HPDE6-E6E7 (cell line): ENCODE measurements at regions not wholly inside any gene's neighbourhood (a gene's known extent, or its start where the extent isn't known, plus 50 kb on each side); places are given as distances from the start of the nearest gene placed in this dataset.
A peak's percentile ranks its signal among the peaks of the same experiment; 100 is the strongest.

Source experiments
- DNase-seq: peaks from one replicate; pipeline ENCODE4 v3.0.0; 2011; ENCODE audit warnings: missing footprints; ENCODE audit errors: extremely low spot score

DNA sequence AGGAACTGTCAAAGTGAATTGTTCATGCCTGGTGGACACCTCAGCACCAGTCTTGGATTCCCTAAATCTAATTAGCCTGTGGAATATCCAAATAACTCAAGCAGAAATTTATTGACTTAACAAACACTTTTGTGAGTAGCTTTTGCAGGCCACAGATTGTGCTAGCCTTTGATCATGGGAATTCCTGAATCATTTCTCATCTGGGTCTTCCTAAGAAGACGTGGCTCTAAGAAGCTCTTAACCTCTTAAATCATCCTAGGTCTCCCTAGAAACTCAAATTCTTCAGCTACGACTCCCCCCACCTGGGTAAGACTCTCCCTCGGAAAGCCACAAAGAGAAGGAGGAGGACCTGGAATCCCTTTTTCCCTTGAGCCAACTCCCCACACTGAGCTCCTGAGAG lies 53.8 kb upstream of the PSEN2 start:
- no peak for DNase-seq

DNA sequence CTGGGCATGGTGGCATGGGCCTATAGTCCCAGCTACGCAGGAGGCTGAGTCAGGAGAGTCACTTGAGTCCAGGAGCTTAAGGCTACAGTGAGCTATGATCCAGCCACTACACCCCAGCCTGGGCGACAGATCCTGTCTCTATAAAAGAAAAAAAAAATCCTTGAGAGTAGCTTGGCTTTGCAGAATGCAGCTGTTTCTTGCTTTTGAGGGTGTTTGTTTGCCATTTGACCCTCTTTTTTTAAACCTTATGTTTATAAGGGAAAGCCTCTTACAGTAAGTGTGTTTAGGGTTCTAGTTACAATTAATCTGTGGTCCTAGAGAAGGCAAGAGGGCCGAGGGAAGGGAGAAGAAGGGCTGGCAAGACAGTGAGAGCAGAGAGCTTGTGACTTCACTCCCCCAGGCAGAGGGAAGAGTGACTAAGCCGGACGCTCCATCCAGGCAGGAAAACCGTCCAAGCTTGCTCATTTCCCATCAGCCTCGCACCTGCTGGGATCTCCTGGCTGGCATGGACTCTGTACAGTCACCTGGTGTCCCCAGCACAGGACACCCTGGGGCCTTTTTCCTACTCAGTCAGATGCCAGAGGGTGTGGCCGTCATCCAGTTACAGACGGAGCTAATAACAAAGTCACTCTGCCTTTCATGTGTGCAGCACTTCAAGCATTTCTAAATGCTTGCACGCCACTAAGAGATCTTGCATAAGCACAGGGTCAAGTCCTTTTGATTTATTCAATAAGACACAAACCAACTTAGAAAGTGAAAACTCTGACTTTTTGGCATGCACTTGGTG lies 55.5 kb upstream of the PSEN2 start:
- peak; percentile 77 for DNase-seq

DNA sequence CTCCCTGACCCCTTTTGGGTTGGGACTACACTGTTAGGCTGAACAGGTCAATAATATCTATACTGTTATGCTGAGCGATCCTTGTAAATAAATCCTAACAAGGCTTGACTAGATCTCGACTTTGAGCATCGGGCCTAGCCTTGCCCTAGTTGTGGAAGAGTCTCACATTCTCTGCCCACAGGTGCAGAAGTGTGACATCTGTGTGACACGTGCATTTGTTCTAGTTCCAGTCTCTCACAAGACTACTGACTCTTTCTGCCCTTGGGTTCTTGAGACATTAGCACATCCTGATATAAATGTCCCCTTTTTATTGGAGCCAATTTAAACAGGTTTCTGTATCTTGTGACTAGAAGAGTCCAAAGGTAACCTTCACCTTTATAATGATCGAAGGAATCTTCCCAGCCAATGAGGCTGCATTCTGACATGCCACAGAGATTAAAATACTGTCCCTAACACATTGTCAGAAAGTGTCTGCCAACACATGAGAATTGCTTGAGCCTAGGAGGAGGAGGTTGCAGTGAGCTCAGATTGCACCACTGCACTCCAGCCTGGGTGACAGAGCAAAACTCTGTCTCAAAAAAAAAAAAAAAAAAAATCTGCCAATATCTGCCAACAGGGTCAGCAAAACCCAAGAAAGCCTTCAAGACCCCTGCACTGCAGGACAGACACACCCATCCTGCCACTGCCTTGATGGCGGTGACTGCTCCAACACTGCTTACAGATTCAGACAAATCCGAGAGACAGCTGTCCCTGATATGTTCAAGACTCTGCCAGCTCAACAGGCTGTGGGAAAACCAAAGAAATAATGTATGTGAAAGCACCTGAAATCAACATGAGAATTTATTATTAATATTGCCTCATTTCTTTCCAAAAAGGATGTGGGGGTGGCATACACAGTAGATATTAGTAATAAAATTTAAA lies 56.5 kb upstream of the PSEN2 start:
- DNase-seq = no peak

DNA sequence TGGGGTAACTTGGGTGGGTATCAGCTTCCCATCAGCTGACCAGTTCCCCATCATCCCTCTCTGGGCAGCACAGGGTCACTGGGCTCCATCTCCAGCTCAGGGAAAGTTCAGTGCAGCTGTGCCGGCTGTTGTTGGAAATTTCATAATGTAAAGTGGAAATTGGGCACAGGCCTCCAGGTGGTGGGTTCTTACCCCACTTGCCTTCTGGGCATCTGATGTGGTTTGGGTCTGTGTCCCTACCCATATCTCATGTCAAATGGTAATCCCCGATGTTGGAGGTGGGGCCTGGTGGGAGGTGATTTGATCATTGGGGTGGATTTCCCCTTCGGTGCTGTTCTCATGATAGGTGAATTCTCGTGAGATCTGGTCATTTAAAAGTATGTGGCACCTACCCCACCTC lies 59.7 kb upstream of the PSEN2 start:
- no peak for DNase-seq

DNA sequence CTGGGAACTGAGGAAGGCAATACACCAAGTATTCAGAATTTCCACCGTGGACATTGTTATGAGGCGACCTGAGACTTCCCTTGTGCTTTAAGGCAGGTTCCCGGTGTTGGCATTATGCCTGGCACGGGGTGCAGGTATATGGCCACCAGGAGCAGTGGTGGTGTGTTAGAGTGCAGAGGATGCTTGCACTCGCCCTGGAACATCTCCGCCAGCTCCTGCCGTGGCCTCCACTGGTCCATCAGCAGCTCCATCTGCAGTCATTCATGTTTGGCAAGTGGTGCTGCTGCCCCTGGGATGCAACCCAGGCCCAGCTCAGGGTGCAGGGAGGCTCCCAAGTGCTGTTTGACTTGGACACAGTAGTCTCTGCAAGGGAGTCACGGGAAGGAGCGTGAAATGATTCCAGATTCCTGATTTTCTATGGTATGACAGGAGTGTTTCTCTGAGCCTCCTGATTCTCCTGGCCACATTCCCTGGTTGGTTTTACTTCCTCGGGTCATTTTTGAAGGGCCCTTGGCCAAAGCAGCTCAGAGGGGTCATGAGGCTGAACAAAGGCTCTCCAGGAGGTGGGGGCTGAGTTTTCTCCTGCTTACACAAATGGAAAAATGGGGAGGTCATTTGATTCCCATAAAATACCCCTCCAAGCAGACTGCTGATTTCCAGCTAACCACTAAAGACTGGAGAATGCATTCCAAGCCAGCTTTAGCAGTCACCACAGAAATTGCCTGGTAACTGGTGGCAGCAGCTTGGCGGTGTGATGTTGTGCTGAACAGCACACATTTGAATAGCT lies 60.4 kb upstream of the PSEN2 start:
- no peak for DNase-seq

DNA sequence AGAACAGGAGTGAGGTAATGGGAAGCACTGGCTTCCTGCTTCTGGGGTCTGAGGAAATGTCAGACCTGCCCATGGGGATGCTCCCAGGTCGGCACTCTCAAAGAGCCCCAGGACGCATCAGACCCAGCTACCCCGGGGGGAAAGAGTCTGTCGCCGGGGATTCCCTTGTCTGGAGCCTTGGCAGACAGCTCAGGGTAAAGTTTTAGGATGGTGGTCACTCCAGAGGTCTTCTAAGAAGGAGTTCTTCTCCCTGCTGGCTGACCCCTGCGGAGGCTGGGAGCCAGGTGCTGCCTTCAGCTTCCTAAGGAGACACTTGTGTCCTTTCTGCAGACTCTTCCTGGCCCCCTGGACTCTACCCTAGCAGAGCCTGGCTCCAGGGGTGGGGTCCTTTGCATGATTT lies 61.9 kb upstream of the PSEN2 start:
- no peak for DNase-seq

DNA sequence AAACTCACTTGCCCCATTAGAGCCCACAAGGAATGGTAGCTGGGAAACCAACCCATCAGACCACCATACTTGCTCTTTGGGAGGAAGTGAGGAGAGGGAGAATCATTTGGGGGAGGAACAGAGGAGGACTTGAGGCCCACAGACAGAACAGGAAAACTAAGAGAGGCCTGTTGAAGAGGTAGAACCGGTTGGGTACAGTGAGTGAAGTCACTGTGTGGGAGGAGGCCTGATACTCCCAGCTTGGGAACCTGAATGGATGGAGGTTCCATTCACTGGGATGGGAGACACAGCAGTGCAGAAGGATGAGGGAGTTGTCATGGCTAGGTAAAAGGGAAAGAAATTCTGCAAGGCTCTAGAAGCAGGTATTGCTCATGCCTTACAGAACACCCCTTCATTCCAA lies 63.4 kb upstream of the PSEN2 start:
- peak; percentile 35 for DNase-seq

DNA sequence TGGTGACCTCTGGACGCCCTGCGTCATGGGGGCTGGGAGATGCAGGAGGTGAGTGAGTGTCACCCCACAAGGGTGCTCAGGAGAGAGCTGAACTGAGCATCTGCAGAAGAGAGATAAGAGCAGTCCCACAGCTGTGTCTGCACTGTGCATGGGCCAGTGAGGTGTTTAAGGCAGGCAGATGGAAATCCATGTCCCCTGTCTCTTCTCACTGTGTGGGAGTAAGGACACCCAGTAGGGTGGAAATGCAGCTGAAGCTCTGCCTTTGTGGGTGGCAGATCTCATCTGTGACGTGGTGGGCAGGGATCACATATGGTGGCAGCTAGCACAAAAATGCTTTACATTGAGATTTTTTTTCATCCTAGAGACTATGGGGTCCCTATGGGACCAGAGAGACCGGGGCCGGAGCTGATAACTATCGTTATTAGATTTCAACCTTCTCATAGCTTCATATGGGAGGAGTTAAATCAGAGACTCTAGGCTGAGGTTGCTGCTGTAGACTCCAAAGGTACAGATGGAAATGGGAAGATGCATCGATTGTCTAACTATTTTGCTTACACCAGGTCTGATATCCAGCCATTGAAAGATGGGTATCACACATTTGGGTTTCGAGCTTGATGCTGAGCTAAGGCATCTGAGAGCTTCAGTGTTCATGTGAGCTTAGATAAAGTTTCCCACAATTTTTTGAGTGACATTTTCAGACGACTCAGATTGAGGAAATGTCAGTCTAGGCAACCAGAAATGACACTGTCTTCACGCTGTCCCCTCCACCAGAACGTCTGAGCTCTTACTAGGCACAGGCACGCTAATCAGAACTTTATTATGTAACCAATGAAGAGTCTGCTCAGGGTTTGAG lies 65.3 kb upstream of the PSEN2 start:
- DNase-seq = no peak

DNA sequence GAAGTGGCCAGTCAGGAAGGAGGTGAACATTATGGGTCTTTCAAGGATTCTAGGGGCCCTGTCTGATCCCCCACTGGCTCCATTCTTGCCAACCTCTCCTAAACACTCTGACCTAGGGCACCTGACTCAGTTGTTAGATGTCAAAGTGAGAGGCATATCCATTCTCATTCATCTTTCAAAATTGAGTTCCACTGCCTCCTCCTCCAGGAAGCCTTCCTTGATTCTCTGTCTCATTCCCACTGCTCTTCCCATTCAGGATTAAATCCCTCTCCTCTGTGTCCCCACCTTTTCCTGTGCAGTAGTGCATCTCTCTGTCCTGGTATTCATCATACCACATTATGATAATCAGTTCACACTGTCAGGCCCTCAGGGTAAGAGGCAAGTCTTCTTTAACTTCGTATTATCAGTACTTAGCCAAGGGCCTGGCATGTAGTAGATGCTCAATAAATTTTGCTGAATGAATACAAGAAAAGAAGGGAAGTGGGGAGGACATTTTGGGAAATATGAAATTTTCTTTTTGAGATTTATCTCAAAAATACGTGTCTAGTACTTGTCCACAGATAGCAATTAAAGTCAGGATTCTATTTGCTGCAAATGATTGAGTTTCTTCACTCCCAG lies 61.8 kb upstream of the ITPKB start:
- no peak for DNase-seq

DNA sequence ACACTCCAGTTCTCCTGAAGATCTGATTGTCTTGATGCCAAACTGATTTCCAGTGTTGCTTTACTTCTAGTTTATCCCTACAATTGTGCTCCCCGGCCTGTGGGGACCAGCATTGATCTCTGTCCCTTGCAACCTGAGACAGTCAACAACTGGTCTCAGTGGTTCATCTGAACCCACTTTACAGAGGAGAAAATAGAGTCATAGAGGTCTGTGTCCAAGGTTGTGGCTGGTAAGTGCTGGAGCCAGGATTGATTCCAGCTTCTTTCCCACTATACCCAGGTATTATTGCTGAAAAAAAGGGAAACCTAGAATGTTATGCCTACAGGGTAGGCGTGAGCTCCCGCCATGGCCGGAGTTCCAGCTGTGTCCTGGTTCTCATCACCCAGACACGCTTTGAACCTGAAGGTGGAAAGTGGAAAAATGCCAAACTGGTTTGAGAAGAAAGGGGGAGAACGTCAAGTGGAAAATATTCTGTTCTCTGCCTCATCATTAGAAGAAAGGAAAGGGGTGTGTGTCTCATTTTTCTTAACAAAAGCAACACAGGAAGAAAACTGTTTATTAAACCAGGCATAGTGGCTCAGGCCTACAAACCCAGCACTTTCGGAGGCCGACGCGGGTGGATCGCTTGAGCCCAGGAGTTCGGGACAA lies 60.7 kb upstream of the ITPKB start:
- DNase-seq = no peak

DNA sequence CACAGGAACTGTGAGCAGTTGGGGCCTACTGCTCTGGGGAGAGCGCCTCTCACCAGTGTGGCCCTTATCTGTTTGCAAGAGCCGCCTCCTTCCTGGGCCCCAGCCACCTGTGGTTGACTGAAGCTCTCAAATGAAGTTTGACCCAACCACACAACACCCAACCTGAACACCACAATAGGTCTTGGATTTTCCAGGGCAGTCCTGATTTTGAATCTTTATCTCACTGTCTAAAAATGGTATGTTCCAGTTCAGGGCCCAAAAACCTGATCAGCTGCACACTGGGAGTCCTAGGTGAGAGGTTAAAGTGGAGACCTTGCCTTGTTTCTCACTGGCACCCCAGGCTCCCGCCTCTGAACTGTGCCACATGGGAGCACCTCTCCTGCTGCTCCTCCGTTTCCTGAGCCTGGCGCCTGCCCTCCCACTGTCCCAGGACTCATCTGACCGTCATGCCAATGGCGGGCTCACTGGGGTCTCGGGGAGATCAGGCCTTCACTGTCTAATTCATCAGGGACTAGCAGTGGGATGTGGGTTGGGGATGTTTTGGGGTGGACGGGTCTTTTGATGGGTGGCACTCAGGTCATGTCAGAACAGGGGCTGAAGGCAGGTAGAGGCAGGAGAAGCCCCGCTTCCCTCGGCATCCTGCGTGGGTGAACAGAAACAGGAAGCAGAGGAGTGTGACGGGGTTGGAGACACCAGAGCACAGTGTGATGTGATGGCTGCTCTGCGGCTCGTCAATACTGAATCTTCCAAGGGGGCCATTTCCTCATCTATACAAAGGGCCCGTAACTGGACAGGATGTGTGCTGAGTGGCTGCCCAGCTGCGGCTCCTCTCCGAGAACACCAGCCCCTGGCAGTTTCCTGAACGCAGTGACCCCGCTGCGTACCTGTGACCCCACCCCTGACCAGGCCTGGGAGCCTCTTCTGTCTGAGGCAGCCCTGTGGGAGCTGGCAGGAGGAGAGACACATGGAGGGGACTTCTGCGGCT lies 59.6 kb upstream of the ITPKB start:
- no peak for DNase-seq

DNA sequence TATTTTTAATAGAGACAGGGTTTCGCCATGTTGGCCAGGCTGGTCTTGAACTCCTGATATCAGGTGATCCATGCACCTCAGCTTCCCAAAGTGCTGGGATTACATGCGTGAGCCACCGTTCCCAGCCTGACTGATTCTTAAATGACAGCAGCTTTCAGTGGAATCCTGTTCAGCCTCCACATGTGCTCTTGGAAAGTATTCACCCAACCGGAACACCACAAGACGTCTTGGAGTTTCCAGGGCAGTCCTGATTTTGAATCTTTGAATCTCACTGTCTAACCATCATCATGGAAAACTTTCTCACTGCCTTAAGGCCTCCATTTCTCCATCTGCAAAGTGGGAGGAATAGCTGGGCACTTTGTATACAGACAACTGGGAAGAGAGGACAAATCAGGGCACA lies 58.1 kb upstream of the ITPKB start:
- DNase-seq = no peak

DNA sequence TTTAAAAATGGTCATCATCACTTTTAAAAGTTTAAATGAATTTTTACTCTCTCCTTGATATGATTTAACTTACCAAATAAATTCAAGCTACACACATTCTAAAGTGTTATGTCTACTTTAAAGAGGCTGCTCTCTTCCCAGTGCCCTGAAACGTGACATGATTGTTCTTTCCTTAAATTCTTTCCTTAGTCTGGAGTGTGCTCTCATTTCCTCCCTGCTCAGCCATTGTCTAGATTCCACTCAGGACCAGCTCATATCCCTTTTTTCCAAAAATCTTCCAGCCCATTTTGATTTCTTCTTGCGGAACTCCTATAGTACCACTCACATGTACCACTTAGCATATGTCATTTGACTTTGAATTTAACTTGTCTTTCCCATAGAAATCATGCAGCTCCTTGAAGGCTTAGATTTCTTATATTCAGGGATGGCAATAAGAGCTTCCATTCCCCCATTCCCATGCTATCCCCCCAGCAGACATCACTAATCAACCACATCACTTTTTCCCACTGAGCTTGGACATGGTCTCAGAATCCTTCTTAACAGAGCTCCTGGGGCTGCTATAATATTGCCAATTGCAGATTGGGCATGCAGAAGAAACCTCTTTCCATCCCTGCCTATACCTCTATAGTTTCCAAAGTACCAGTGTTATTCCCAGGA lies 54.7 kb upstream of the ITPKB start:
- DNase-seq = no peak

DNA sequence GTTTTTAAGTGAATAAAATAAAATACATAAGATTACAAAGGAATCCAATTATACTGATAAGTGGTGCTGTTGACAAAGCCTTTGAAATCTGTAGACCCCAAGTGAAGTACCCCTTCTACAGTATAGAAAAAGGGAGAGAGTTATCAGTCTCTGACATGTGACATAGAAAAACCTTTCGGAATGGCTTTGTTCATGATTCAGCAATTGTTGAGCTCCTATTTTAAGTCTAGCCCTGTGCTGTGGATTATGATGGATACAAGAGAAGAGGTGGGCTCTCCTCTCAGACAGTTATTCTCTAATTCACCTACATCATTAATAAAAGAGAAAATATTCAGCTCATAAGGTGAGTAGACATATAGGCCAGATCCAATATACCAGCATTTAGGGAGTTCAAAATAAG lies 53.3 kb upstream of the ITPKB start:
- no peak for DNase-seq

DNA sequence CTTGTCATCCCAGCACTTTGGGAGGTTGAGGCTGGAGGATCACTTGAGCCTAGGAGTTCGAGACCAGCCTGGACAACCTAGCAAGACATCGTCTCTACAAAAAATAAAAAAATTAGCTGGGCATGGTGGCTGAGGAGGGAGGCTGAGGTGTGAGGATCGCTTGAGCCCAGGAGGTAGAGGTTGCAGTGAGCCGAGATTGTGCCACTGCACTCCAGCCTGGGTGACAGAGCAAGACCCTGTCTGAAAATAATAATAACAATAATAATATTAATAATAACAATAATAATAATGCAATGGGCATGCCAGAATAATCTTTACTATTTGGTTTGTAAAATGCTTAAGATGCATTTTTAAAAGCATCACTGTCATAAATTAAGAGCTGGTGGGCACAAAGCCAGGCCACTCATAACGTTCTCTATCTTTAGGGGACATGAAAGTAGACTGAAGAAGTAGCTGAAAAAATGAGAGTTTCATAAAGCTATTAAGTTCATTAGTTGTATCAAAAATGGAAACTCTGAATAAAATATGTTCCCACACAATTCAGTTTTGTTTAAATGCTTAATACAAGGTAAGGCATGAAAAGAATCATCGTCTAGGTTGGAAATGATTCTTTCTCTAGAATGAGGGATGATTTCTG lies 51.6 kb upstream of the ITPKB start:
- DNase-seq = no peak

DNA sequence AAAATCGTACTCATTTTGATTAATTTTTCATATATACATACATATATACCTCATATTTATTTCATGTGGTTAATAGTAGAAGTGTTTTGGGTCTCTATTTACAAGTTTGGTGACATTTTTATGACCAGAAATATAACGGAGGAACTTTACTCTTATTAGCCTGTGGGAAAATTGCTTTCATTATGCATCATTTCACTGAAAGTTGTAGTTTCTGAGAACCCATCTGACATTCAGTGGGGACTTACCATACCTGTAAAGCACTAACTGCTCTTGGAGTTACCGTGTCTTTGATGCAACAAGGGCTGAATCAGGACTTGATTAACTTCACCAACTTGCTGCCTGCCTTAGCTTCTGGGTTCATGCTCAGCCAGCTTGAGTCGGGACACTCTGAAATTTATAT lies 49.9 kb upstream of the ITPKB start:
- DNase-seq = no peak
